ENCODE measurements at regions not wholly inside any gene's neighbourhood (a gene's known extent, or its start where the extent isn't known, plus 50 kb on each side); places are given as distances from the start of the nearest gene placed in this dataset.

DNA sequence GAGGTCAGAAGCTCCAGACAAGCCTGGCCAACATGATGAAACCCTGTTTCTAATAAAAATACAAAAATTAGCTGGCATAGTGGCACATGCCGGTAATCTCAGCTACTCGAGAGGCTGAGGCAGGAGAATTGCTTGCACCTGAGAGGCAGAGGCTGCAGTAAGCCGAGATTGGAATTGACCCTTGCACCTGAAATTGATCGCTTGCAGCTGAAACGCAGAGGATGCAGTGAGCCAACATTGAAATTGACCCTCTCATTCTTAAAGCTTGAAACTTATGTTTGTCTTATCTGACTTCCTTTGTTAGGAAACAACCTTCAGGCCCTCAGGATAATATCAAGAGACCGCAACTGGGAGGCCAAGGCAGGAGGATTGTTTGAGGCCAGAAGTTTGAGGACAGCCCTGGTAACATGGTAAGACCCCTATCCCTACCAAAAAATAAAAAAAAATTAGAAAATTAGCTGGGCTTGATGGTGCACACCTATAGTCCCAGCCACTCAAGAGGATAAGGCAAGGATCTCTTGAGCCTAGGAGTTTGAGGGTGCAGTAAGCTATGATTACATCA lies 376.6 kb upstream of the XYLT1 start:
- no peak overlapping the region for H3K4me2 ChIP-seq (replicated peaks; ENCODE audit: low read depth, low read length, poor library complexity, severe bottlenecking)
- H3K27ac ChIP-seq (ENCODE audit: low read length in 2 of 2), result no peak overlapping the region
- H3K4me1 ChIP-seq (ENCODE audit: control insufficient read depth in 2 of 2, insufficient read depth in 2 of 2, low read length in 2 of 2), result no peaks in the 10 kb centered on the region
- no peaks in the 10 kb centered on the region for H4K20me1 ChIP-seq (ENCODE audit: control insufficient read depth, insufficient read depth, low read length, poor library complexity, severe bottlenecking)
- ATAC-seq (ENCODE audit: low read depth) (no peak), DNase-seq (no peak)
- peaks cover 0 to 4% (median 0%) of the 10 kb centered on the region in 3 donors for H3K9me3 ChIP-seq (ENCODE audit: control extremely low read depth in 1 of 3, control insufficient read depth in 2 of 3, insufficient read depth in 1 of 3, low read length in 2 of 3)
- 83% methylated on average over 5 of the region's 6 CpGs for WGBS (ENCODE audit: insufficient coverage)
- H3K36me3 ChIP-seq (replicated peaks in 1 of 2; ENCODE audit: control extremely low read depth in 1 of 2, control insufficient read depth in 1 of 2, extremely low read depth in 1 of 2, insufficient read depth in 2 of 2, low read length in 1 of 2), result no peaks in the 10 kb centered on the region
- Mint-ChIP-seq H3K4me1 (no peaks in the 10 kb centered on the region), H3K4me3 (no peak overlapping the region), H3K27ac (no peak overlapping the region), H3K27me3 (peaks cover 6% of the 10 kb centered on the region), H3K9me3 (ENCODE audit: insufficient read depth) (no peaks in the 10 kb centered on the region)
- no peak overlapping the region for H2AFZ ChIP-seq (ENCODE audit: insufficient read depth, low read depth, low read length, poor library complexity, severe bottlenecking)
- no peak overlapping the region for H3K9ac ChIP-seq (ENCODE audit: low read length)
- H3K79me2 ChIP-seq (ENCODE audit: control insufficient read depth, insufficient read depth, low read length), result no peaks in the 10 kb centered on the region
- TF ChIP-seq EZH2 (IDR thresholded peaks at IDR 0.05; ENCODE audit: borderline replicate concordance, insufficient read depth, low read depth, low read length, poor library complexity, severe bottlenecking) (no peak), CTCF (IDR thresholded peaks at IDR 0.05) (no peak)
- no peaks in the 10 kb centered on the region for H3K27me3 ChIP-seq (replicated peaks in 1 of 4; ENCODE audit: control extremely low read depth in 1 of 4, control insufficient read depth in 3 of 4, insufficient read depth in 4 of 4, low read length in 3 of 4)
- ChIA-PET POLR2A (no interaction called here), CTCF (no interaction called here)
- intact Hi-C loops (cut with micrococcal nuclease), result no loop called here
- H3K4me3 ChIP-seq (ENCODE audit: control extremely low read depth in 1 of 5, extremely low read depth in 1 of 5, insufficient read depth in 1 of 5, low read depth in 2 of 5, low read length in 4 of 5), result no peak overlapping the region

- DNase-seq (no peak), ATAC-seq (ENCODE audit: low read depth) (no peak)
- H3K4me1 Mint-ChIP-seq, result no peaks in the 10 kb centered on the region
- no peaks in the 10 kb centered on the region for H3K4me1 ChIP-seq (ENCODE audit: control insufficient read depth in 2 of 2, insufficient read depth in 2 of 2, low read length in 2 of 2)
- H3K79me2 ChIP-seq (ENCODE audit: control insufficient read depth, insufficient read depth, low read length), result no peaks in the 10 kb centered on the region
- TF ChIP-seq CTCF (IDR thresholded peaks at IDR 0.05) (no peak), EZH2 (IDR thresholded peaks at IDR 0.05; ENCODE audit: borderline replicate concordance, insufficient read depth, low read depth, low read length, poor library complexity, severe bottlenecking) (no peak)
- H3K27me3 Mint-ChIP-seq, result peaks cover 12% of the 10 kb centered on the region
- peaks cover 0 to 4% (median 0%) of the 10 kb centered on the region in 3 donors for H3K9me3 ChIP-seq (ENCODE audit: control extremely low read depth in 1 of 3, control insufficient read depth in 2 of 3, insufficient read depth in 1 of 3, low read length in 2 of 3)
- no peak overlapping the region for H3K4me2 ChIP-seq (replicated peaks; ENCODE audit: low read depth, low read length, poor library complexity, severe bottlenecking)
- H3K9me3 Mint-ChIP-seq (ENCODE audit: insufficient read depth), result no peaks in the 10 kb centered on the region
- H3K4me3 Mint-ChIP-seq, result no peak overlapping the region
- POLR2A ChIA-PET, result no interaction called here
- CTCF ChIA-PET, result no interaction called here
- no peak overlapping the region for H3K9ac ChIP-seq (ENCODE audit: low read length)
- no peak overlapping the region for H2AFZ ChIP-seq (ENCODE audit: insufficient read depth, low read depth, low read length, poor library complexity, severe bottlenecking)
- H3K36me3 ChIP-seq (replicated peaks in 1 of 2; ENCODE audit: control extremely low read depth in 1 of 2, control insufficient read depth in 1 of 2, extremely low read depth in 1 of 2, insufficient read depth in 2 of 2, low read length in 1 of 2), result no peaks in the 10 kb centered on the region
- no peaks in the 10 kb centered on the region for H4K20me1 ChIP-seq (ENCODE audit: control insufficient read depth, insufficient read depth, low read length, poor library complexity, severe bottlenecking)
- no peak overlapping the region for H3K27ac ChIP-seq (ENCODE audit: low read length in 2 of 2)
- WGBS (ENCODE audit: insufficient coverage), result 96% methylated on average over 3 of the region's 6 CpGs
- intact Hi-C loops (cut with micrococcal nuclease), result no loop called here
- H3K27ac Mint-ChIP-seq, result no peak overlapping the region
- H3K27me3 ChIP-seq (replicated peaks in 1 of 4; ENCODE audit: control extremely low read depth in 1 of 4, control insufficient read depth in 3 of 4, insufficient read depth in 4 of 4, low read length in 3 of 4), result peaks cover 0 to 3% (median 0%) of the 10 kb centered on the region in 4 experiments
- no peak overlapping the region for H3K4me3 ChIP-seq (ENCODE audit: control extremely low read depth in 1 of 5, extremely low read depth in 1 of 5, insufficient read depth in 1 of 5, low read depth in 2 of 5, low read length in 4 of 5)
These were observed 375.3 kb upstream of the XYLT1 start for GRCh38 chr16:17846030-17846429.

Measured in B cell (primary cell).